Right renal pelvis (tissue), 4 donors: ENCODE measurements at regions not wholly inside any gene's neighbourhood (a gene's known extent, or its start where the extent isn't known, plus 50 kb on each side); places are given as distances from the start of the nearest gene placed in this dataset.

Experiments used
- DNase-seq, 4 donors: peaks; one replicate each; pipeline ENCODE4 v3.0.0-alpha.2; 2013; ENCODE audit warnings: low read depth in 4 of 4, low spot score in 3 of 4, missing footprints in 1 of 4

GRCh38 chr4:30268370-30268769 is 451.8 kb upstream of the PCDH7 start:
- DNase-seq: no peak

GRCh38 chr4:30269850-30270249 is 450.3 kb upstream of the PCDH7 start:
- no peak for DNase-seq

GRCh38 chr4:30281986-30282385 is 438.2 kb upstream of the PCDH7 start:
- DNase-seq: no peak

GRCh38 chr4:30283336-30283735 is 436.8 kb upstream of the PCDH7 start:
- no peak for DNase-seq

GRCh38 chr4:30294295-30294694 is 425.9 kb upstream of the PCDH7 start:
- DNase-seq: no peak

GRCh38 chr4:30295652-30296051 is 424.5 kb upstream of the PCDH7 start:
- no peak for DNase-seq

- no peak for DNase-seq
These were observed 406.2 kb upstream of the PCDH7 start for GRCh38 chr4:30314001-30314400.

- DNase-seq: no peak
These were observed 389.1 kb upstream of the PCDH7 start for GRCh38 chr4:30330894-30331652.

GRCh38 chr4:30341731-30342130 is 378.4 kb upstream of the PCDH7 start:
- no peak for DNase-seq

- no peak for DNase-seq
These were observed 369.9 kb upstream of the PCDH7 start for GRCh38 chr4:30350288-30350687.

- DNase-seq: no peak
These were observed 365.6 kb upstream of the PCDH7 start for GRCh38 chr4:30354605-30355004.

- no peak for DNase-seq
These were observed 357.7 kb upstream of the PCDH7 start for GRCh38 chr4:30362436-30362835.

- no peak for DNase-seq
These were observed 350.1 kb upstream of the PCDH7 start for GRCh38 chr4:30370105-30370504.

- DNase-seq: peak in 2 of 4 donors; percentile 1 to 3
These were observed 339.7 kb upstream of the PCDH7 start for GRCh38 chr4:30380404-30380998.

GRCh38 chr4:30385650-30386049 is 334.5 kb upstream of the PCDH7 start:
- DNase-seq: no peak

GRCh38 chr4:30386266-30386895 is 333.8 kb upstream of the PCDH7 start:
- no peak for DNase-seq

GRCh38 chr4:30395902-30396301 is 324.3 kb upstream of the PCDH7 start:
- DNase-seq: no peak

GRCh38 chr4:30396772-30397475 is 323.2 kb upstream of the PCDH7 start:
- DNase-seq: no peak

GRCh38 chr4:30399476-30399875 is 320.7 kb upstream of the PCDH7 start:
- DNase-seq: no peak

- DNase-seq: no peak
These were observed 317.9 kb upstream of the PCDH7 start for GRCh38 chr4:30402276-30402675.

GRCh38 chr4:30413915-30414314 is 306.3 kb upstream of the PCDH7 start:
- no peak for DNase-seq
